Liver (tissue), 8 donors: ENCODE measurements at regions not wholly inside any gene's neighbourhood (a gene's known extent, or its start where the extent isn't known, plus 50 kb on each side); places are given as distances from the start of the nearest gene placed in this dataset.

Experiments used
- DNase-seq: peaks from one replicate; pipeline ENCODE4 v3.0.0-alpha.2; 2017; ENCODE audit warnings: low spot score
- H3K27ac ChIP-seq, 2 donors: one replicate each; pipeline ENCODE4 v1.7.0; 2013; ENCODE audit warnings: inconsistent platforms in 2 of 2, low read length in 2 of 2, control low read depth in 1 of 2, low read depth in 1 of 2, mild to moderate bottlenecking in 1 of 2
- H3K27me3 ChIP-seq, 4 donors: one replicate each; pipeline versions ENCODE4 v1.6.1 to v1.7.0; 2013; ENCODE audit warnings: low read length in 3 of 4, inconsistent platforms in 1 of 4, mild to moderate bottlenecking in 1 of 4, moderate library complexity in 1 of 4; ENCODE audit not compliant: control insufficient read depth in 4 of 4, insufficient read depth in 4 of 4
- H3K36me3 ChIP-seq, 4 donors: one replicate each; pipeline versions ENCODE4 v1.6.1 to v1.7.0; 2013; ENCODE audit warnings: low read length in 3 of 4, mild to moderate bottlenecking in 3 of 4, low read depth in 1 of 4, moderate library complexity in 1 of 4; ENCODE audit not compliant: control insufficient read depth in 4 of 4, insufficient read depth in 3 of 4
- H3K4me1 ChIP-seq, 4 donors: one replicate each; pipeline versions ENCODE4 v1.6.1 to v1.7.0; 2013; ENCODE audit warnings: low read length in 3 of 4, mild to moderate bottlenecking in 3 of 4, moderate library complexity in 1 of 4; ENCODE audit not compliant: control insufficient read depth in 4 of 4, insufficient read depth in 4 of 4
- H3K4me3 ChIP-seq, 3 donors: one replicate each; pipeline versions ENCODE4 v1.6.1 to v1.7.0; 2013; ENCODE audit warnings: low read length in 3 of 3, control low read depth in 1 of 3, low read depth in 1 of 3, mild to moderate bottlenecking in 1 of 3
- H3K9ac ChIP-seq, 2 donors: one replicate each; pipeline ENCODE4 v1.7.0; 2013; ENCODE audit warnings: low read length in 2 of 2, mild to moderate bottlenecking in 2 of 2, moderate library complexity in 2 of 2, control low read depth in 1 of 2, low read depth in 1 of 2
- H3K9me3 ChIP-seq, 4 donors: one replicate each; pipeline versions ENCODE4 v1.6.1 to v1.7.0; 2013; ENCODE audit warnings: low read length in 3 of 4; ENCODE audit not compliant: control insufficient read depth in 4 of 4
- EGR1 ChIP-seq, 2 donors: IDR thresholded peaks; 2 replicates each; pipeline ENCODE4 v1.6.1; 2016 to 2018; ENCODE audit warnings: antibody characterized with exemption in 2 of 2, low read depth in 2 of 2
- FOXA2 ChIP-seq: IDR thresholded peaks from 2 replicates; pipeline ENCODE4 v1.6.1; 2016; ENCODE audit warnings: antibody characterized with exemption
- GABPA ChIP-seq, 2 donors: IDR thresholded peaks in 1 of 2; conservative IDR thresholded peaks in 1 of 2; 2 replicates each; pipeline ENCODE4 v1.6.1; 2016; ENCODE audit warnings: antibody characterized with exemption in 2 of 2, mild to moderate bottlenecking in 1 of 2, moderate library complexity in 1 of 2
- HNF4A ChIP-seq, 2 donors: conservative IDR thresholded peaks; 2 replicates each; pipeline ENCODE4 v1.6.1; 2016; ENCODE audit warnings: antibody characterized with exemption in 2 of 2, mild to moderate bottlenecking in 2 of 2
- HNF4G ChIP-seq: IDR thresholded peaks from 2 replicates; pipeline ENCODE4 v1.6.1; 2016; ENCODE audit warnings: antibody characterized with exemption
- JUND ChIP-seq, 2 donors: IDR thresholded peaks; 2 replicates each; pipeline ENCODE4 v1.6.1; 2016; ENCODE audit warnings: antibody characterized with exemption in 2 of 2
- NR2F2 ChIP-seq: IDR thresholded peaks from 2 replicates; pipeline ENCODE4 v1.6.1; 2016; ENCODE audit warnings: antibody characterized with exemption
- RAD21 ChIP-seq, 2 donors: IDR thresholded peaks; 2 replicates each; pipeline ENCODE4 v1.6.1; 2016; ENCODE audit warnings: antibody characterized with exemption in 2 of 2, mild to moderate bottlenecking in 2 of 2
- RXRA ChIP-seq, 2 donors: IDR thresholded peaks; 2 replicates each; pipeline ENCODE4 v1.6.1; 2017 to 2018; ENCODE audit warnings: antibody characterized with exemption in 2 of 2, mild to moderate bottlenecking in 1 of 2
- SP1 ChIP-seq: IDR thresholded peaks from 2 replicates; pipeline ENCODE4 v1.6.1; 2018; ENCODE audit warnings: antibody characterized with exemption, mild to moderate bottlenecking
- TAF1 ChIP-seq: conservative IDR thresholded peaks from 2 replicates; pipeline ENCODE4 v1.6.1; 2016; ENCODE audit warnings: antibody characterized with exemption, mild to moderate bottlenecking
- YY1 ChIP-seq: IDR thresholded peaks from 2 replicates; pipeline ENCODE4 v1.6.1; 2016; ENCODE audit warnings: antibody characterized with exemption, mild to moderate bottlenecking
- WGBS: extraction: QIAGEN DNeasy Blood & Tissue Kit; methylation state at CpG from one replicate; pipeline ENCODE4 v1.1.7; 2013; 5-methylcytosine and 5-hydroxymethylcytosine counted together
- TF ChIP-seq, protein P1 (sequence below): fragments of 150-350 bp; IDR thresholded peaks from 2 replicates; pipeline ENCODE4 v1.5.1; 2017; ENCODE audit warnings: improper control_type of control experiment, low read depth, low read length; ENCODE audit not compliant: missing input control
- TF ChIP-seq, protein P2 (sequence below): IDR thresholded peaks from 2 replicates; pipeline ENCODE4 v1.6.1; 2016; ENCODE audit warnings: antibody characterized with exemption, mild to moderate bottlenecking
- TF ChIP-seq, protein P3 (sequence below): IDR thresholded peaks from 2 replicates; pipeline ENCODE4 v1.6.1; 2016; ENCODE audit warnings: antibody characterized with exemption
- TF ChIP-seq, protein P4 (sequence below): IDR thresholded peaks from 2 replicates; pipeline ENCODE4 v1.6.1; 2016; ENCODE audit warnings: antibody characterized with exemption
- TF ChIP-seq, protein P5 (sequence below): IDR thresholded peaks from 2 replicates; pipeline ENCODE4 v1.6.1; 2016; ENCODE audit warnings: antibody characterized with exemption
- donor health status: healthy.
- donor health status: healthy.
- donor health status: healthy.
- donor health status: healthy.
- donor health status: healthy.

DNA sequence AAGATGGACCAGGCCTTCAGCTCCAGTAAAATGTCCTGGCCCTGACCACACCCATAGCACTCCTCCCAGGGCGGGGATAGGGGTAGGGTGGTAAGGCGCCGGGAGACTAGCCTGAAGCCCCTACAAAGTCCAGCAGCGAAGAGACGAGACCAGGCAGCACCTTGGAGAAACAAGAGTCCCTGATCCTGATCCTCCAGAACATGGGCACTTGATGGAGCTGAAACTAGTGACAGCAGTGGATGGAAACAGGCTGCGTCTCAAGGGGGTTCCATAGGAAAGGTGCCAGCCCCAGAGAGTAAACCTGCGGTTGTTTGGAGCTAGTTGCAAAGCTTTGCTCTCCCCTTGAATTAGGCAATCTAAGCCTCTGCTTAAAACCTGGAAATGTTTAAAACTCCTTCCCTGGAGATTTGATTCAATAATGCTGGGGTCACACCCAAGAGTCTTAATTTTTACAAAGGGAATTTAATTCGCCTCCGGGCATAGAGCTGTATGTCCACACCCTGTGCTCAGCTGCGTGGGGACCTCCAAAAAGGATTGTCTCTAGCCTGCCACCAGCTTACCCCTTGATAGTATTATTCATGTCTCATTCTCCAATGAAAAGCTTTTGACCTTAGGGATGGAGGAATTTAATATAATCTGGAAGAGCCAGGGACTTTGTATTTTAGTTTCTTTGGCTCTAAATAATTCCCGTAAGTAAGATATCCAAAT lies 258.6 kb downstream of the PMP22 start:
- Histone ChIP-seq H3K4me1 (no peaks in the 10 kb centered on the region), H3K27ac (no peak overlapping the region), H3K36me3 (no peaks in the 10 kb centered on the region), H3K27me3 (no peaks in the 10 kb centered on the region), H3K4me3 (no peak overlapping the region), H3K9me3 (no peaks in the 10 kb centered on the region), H3K9ac (no peak overlapping the region)
- WGBS: 82% methylated on average over 11 of the region's 11 CpGs
- TF ChIP-seq, protein P1, sequence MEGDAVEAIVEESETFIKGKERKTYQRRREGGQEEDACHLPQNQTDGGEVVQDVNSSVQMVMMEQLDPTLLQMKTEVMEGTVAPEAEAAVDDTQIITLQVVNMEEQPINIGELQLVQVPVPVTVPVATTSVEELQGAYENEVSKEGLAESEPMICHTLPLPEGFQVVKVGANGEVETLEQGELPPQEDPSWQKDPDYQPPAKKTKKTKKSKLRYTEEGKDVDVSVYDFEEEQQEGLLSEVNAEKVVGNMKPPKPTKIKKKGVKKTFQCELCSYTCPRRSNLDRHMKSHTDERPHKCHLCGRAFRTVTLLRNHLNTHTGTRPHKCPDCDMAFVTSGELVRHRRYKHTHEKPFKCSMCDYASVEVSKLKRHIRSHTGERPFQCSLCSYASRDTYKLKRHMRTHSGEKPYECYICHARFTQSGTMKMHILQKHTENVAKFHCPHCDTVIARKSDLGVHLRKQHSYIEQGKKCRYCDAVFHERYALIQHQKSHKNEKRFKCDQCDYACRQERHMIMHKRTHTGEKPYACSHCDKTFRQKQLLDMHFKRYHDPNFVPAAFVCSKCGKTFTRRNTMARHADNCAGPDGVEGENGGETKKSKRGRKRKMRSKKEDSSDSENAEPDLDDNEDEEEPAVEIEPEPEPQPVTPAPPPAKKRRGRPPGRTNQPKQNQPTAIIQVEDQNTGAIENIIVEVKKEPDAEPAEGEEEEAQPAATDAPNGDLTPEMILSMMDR: no peak
- TF ChIP-seq RAD21 (IDR thresholded peaks at IDR 0.05): no peak
- no peak for TF ChIP-seq SP1
- TF ChIP-seq, protein P2, sequence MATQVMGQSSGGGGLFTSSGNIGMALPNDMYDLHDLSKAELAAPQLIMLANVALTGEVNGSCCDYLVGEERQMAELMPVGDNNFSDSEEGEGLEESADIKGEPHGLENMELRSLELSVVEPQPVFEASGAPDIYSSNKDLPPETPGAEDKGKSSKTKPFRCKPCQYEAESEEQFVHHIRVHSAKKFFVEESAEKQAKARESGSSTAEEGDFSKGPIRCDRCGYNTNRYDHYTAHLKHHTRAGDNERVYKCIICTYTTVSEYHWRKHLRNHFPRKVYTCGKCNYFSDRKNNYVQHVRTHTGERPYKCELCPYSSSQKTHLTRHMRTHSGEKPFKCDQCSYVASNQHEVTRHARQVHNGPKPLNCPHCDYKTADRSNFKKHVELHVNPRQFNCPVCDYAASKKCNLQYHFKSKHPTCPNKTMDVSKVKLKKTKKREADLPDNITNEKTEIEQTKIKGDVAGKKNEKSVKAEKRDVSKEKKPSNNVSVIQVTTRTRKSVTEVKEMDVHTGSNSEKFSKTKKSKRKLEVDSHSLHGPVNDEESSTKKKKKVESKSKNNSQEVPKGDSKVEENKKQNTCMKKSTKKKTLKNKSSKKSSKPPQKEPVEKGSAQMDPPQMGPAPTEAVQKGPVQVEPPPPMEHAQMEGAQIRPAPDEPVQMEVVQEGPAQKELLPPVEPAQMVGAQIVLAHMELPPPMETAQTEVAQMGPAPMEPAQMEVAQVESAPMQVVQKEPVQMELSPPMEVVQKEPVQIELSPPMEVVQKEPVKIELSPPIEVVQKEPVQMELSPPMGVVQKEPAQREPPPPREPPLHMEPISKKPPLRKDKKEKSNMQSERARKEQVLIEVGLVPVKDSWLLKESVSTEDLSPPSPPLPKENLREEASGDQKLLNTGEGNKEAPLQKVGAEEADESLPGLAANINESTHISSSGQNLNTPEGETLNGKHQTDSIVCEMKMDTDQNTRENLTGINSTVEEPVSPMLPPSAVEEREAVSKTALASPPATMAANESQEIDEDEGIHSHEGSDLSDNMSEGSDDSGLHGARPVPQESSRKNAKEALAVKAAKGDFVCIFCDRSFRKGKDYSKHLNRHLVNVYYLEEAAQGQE: no peak
- TF ChIP-seq TAF1: no peak
- no peak for TF ChIP-seq GABPA (IDR thresholded peaks at IDR 0.05 in 1 of 2, conservative IDR thresholded peaks at IDR 0.05 in 1 of 2)
- no peak for TF ChIP-seq HNF4G
- no peak for TF ChIP-seq EGR1 (IDR thresholded peaks at IDR 0.05; ENCODE audit: low read depth in 2 of 2)
- no peak for TF ChIP-seq NR2F2
- TF ChIP-seq RXRA (IDR thresholded peaks at IDR 0.05): no peak
- no peak for TF ChIP-seq YY1
- TF ChIP-seq FOXA2: no peak
- TF ChIP-seq HNF4A (conservative IDR thresholded peaks at IDR 0.05): no peak
- TF ChIP-seq, protein P3, sequence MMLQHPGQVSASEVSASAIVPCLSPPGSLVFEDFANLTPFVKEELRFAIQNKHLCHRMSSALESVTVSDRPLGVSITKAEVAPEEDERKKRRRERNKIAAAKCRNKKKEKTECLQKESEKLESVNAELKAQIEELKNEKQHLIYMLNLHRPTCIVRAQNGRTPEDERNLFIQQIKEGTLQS: no peak
- TF ChIP-seq, protein P4, sequence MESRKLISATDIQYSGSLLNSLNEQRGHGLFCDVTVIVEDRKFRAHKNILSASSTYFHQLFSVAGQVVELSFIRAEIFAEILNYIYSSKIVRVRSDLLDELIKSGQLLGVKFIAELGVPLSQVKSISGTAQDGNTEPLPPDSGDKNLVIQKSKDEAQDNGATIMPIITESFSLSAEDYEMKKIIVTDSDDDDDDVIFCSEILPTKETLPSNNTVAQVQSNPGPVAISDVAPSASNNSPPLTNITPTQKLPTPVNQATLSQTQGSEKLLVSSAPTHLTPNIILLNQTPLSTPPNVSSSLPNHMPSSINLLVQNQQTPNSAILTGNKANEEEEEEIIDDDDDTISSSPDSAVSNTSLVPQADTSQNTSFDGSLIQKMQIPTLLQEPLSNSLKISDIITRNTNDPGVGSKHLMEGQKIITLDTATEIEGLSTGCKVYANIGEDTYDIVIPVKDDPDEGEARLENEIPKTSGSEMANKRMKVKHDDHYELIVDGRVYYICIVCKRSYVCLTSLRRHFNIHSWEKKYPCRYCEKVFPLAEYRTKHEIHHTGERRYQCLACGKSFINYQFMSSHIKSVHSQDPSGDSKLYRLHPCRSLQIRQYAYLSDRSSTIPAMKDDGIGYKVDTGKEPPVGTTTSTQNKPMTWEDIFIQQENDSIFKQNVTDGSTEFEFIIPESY: no peak
- TF ChIP-seq JUND (IDR thresholded peaks at IDR 0.05): no peak
- TF ChIP-seq, protein P5, sequence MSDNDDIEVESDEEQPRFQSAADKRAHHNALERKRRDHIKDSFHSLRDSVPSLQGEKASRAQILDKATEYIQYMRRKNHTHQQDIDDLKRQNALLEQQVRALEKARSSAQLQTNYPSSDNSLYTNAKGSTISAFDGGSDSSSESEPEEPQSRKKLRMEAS: no peak
- DNase-seq: no peak
